Adipocyte (in vitro differentiated cells): ENCODE measurements at regions not wholly inside any gene's neighbourhood (a gene's known extent, or its start where the extent isn't known, plus 50 kb on each side); places are given as distances from the start of the nearest gene placed in this dataset.

Experiments
- DNase-seq: peaks from one replicate; pipeline ENCODE4 v3.0.0-alpha.2; 2015; ENCODE audit warnings: low read depth
- H3K27me3 ChIP-seq: replicated peaks from 2 replicates; pipeline ENCODE4 v1.7.0; 2013; ENCODE audit warnings: mild to moderate bottlenecking, low read length, moderate library complexity; ENCODE audit not compliant: control insufficient read depth, insufficient read depth
- H3K36me3 ChIP-seq: 2 replicates; pipeline ENCODE4 v1.7.0; 2013; ENCODE audit warnings: low read length, mild to moderate bottlenecking, moderate library complexity; ENCODE audit not compliant: control insufficient read depth, insufficient read depth, severe bottlenecking
- H3K4me1 ChIP-seq: 2 replicates; pipeline ENCODE4 v1.7.0; 2013; ENCODE audit warnings: mild to moderate bottlenecking, low read length, moderate library complexity; ENCODE audit not compliant: control insufficient read depth, insufficient read depth
- H3K4me3 ChIP-seq: 2 replicates; pipeline ENCODE4 v1.7.0; 2013; ENCODE audit warnings: mild to moderate bottlenecking, low read length, moderate library complexity
- H3K9ac ChIP-seq: 2 replicates; pipeline ENCODE4 v1.7.0; 2013; ENCODE audit warnings: mild to moderate bottlenecking, low read length, moderate library complexity
- H3K9me3 ChIP-seq: 2 replicates; pipeline ENCODE4 v1.7.0; 2013; ENCODE audit warnings: mild to moderate bottlenecking, low read length, moderate library complexity; ENCODE audit not compliant: control insufficient read depth

GRCh38 chr9:126750941-126751725 lies 53.7 kb upstream of the ZBTB43 start:
- Histone ChIP-seq H3K27me3 (peaks cover 44% of the 10 kb centered on the region), H3K4me3 (no peak overlapping the region)
- no peak for DNase-seq

GRCh38 chr9:126752376-126752775 lies 52.5 kb upstream of the ZBTB43 start:
- no peaks in the 10 kb centered on the region for H3K36me3 ChIP-seq
- no peaks in the 10 kb centered on the region for H3K4me1 ChIP-seq
- no peak overlapping the region for H3K9ac ChIP-seq
- DNase-seq = no peak
- peaks cover 7% of the 10 kb centered on the region for H3K9me3 ChIP-seq
- H3K27me3 ChIP-seq = peaks cover 43% of the 10 kb centered on the region
- no peak overlapping the region for H3K4me3 ChIP-seq

More at GRCh38 chr9:126750941-126751725, 53.7 kb upstream of the ZBTB43 start:
- H3K4me1 ChIP-seq = no peaks in the 10 kb centered on the region
- H3K9me3 ChIP-seq = peaks cover 7% of the 10 kb centered on the region
- no peak overlapping the region for H3K9ac ChIP-seq
- no peaks in the 10 kb centered on the region for H3K36me3 ChIP-seq

- Histone ChIP-seq H3K4me1 (no peaks in the 10 kb centered on the region), H3K9ac (no peak overlapping the region), H3K4me3 (no peak overlapping the region), H3K36me3 (no peaks in the 10 kb centered on the region), H3K9me3 (peaks cover 7% of the 10 kb centered on the region), H3K27me3 (peaks cover 43% of the 10 kb centered on the region)
- DNase-seq = no peak
These were observed 51.8 kb upstream of the ZBTB43 start for GRCh38 chr9:126752881-126753670.

GRCh38 chr9:126754436-126755316 lies 50.2 kb upstream of the ZBTB43 start:
- no peak overlapping the region for H3K9ac ChIP-seq
- H3K9me3 ChIP-seq = no peaks in the 10 kb centered on the region
- DNase-seq = no peak
- H3K4me3 ChIP-seq = no peak overlapping the region
- H3K36me3 ChIP-seq = no peaks in the 10 kb centered on the region
- H3K27me3 ChIP-seq = peaks cover 59% of the 10 kb centered on the region
- no peaks in the 10 kb centered on the region for H3K4me1 ChIP-seq
